Neural cell (in vitro differentiated cells): ENCODE measurements at regions not wholly inside any gene's neighbourhood (a gene's known extent, or its start where the extent isn't known, plus 50 kb on each side); places are given as distances from the start of the nearest gene placed in this dataset.

Experiments
- H2AFZ ChIP-seq: fragments of 200-600, 300-800 bp; sonication (generic), shearing (Covaris generic); 2 replicates; pipeline ENCODE4 v1.6.0; 2014; ENCODE audit warnings: low read depth, mild to moderate bottlenecking, antibody characterized with exemption, low read length, moderate library complexity
- H3F3A ChIP-seq: fragments of 200-600 bp; shearing (Covaris generic); 2 replicates; pipeline ENCODE4 v1.6.1; 2016; ENCODE audit warnings: mild to moderate bottlenecking, moderate library complexity, mixed read lengths, antibody characterized with exemption, low read length; ENCODE audit not compliant: insufficient read depth, poor library complexity, severe bottlenecking
- H3K27ac ChIP-seq: fragments of 200-600, 300-800 bp; sonication (generic), shearing (Covaris generic); 2 replicates; pipeline ENCODE4 v1.5.1; 2014; ENCODE audit warnings: mild to moderate bottlenecking, low read length, moderate library complexity
- H3K27me3 ChIP-seq: fragments of 300-800, 200-600 bp; sonication (generic), shearing (Covaris generic); 2 replicates; pipeline ENCODE4 v1.6.0; 2014; ENCODE audit warnings: mild to moderate bottlenecking, low read depth, low read length, moderate library complexity; ENCODE audit not compliant: insufficient read depth
- H3K36me3 ChIP-seq: fragments of 300-800, 200-600 bp; sonication (generic), shearing (Covaris generic); 2 replicates; pipeline ENCODE4 v1.5.1; 2014; ENCODE audit warnings: mild to moderate bottlenecking, antibody characterized with exemption, low read length, moderate library complexity; ENCODE audit not compliant: insufficient read depth
- H3K4me2 ChIP-seq: fragments of 300-800, 200-600 bp; sonication (generic), shearing (Covaris generic); 2 replicates; pipeline ENCODE4 v1.6.0; 2014; ENCODE audit warnings: mild to moderate bottlenecking, low read length
- H3K4me3 ChIP-seq: fragments of 300-800, 200-600 bp; sonication (generic), shearing (Covaris generic); 2 replicates; pipeline ENCODE4 v1.5.1; 2014; ENCODE audit warnings: mild to moderate bottlenecking, low read length, moderate library complexity
- H3K79me2 ChIP-seq: fragments of 200-600 bp; shearing (Covaris generic); replicated peaks from 2 replicates; pipeline ENCODE4 v1.6.0; 2014; ENCODE audit warnings: mild to moderate bottlenecking, low read length, moderate library complexity; ENCODE audit not compliant: insufficient read depth
- H3K9ac ChIP-seq: fragments of 300-800, 200-600 bp; sonication (generic), shearing (Covaris generic); 2 replicates; pipeline ENCODE4 v1.6.1; 2016; ENCODE audit warnings: mild to moderate bottlenecking, low read length, mixed read lengths
- H3K9me2 ChIP-seq: fragments of 200-600 bp; shearing (Covaris generic); 2 replicates; pipeline ENCODE4 v1.6.1; 2016; ENCODE audit warnings: mild to moderate bottlenecking, low read length, mixed read lengths; ENCODE audit not compliant: insufficient read depth
- H3K9me3 ChIP-seq: fragments of 200-600, 300-800 bp; sonication (generic), shearing (Covaris generic); 2 replicates; pipeline ENCODE4 v1.6.1; 2016; ENCODE audit warnings: mild to moderate bottlenecking, mixed run types, low read length, moderate library complexity, mixed read lengths
- H4K20me1 ChIP-seq: fragments of 200-600 bp; shearing (Covaris generic); 2 replicates; pipeline ENCODE4 v1.6.1; 2016; ENCODE audit warnings: mild to moderate bottlenecking, mixed run types; ENCODE audit not compliant: insufficient read depth
- CTCF ChIP-seq: fragments of 450-650 bp; IDR thresholded peaks from 2 replicates; pipeline ENCODE4 v1.5.1; 2014; ENCODE audit warnings: antibody characterized with exemption, mild to moderate bottlenecking, moderate library complexity; ENCODE audit not compliant: poor library complexity, severe bottlenecking
- EP300 ChIP-seq: fragments of 450-650 bp; conservative IDR thresholded peaks from 2 replicates; pipeline ENCODE4 v1.6.1; 2014; ENCODE audit warnings: antibody characterized with exemption, mild to moderate bottlenecking, moderate library complexity; ENCODE audit not compliant: poor library complexity, severe bottlenecking
- EZH2 ChIP-seq: fragments of 200-600, 300-800 bp; shearing (Covaris generic), sonication (generic); IDR thresholded peaks from 2 replicates; pipeline ENCODE4 v1.6.1; 2014; ENCODE audit warnings: antibody characterized with exemption, low read length, borderline replicate concordance, mild to moderate bottlenecking; ENCODE audit not compliant: insufficient read depth, poor library complexity, severe bottlenecking
- MXI1 ChIP-seq: fragments of 450-650 bp; conservative IDR thresholded peaks from 2 replicates; pipeline ENCODE4 v1.6.1; 2014; ENCODE audit warnings: antibody characterized with exemption, mild to moderate bottlenecking; ENCODE audit not compliant: poor library complexity, severe bottlenecking
- POLR2AphosphoS5 ChIP-seq: IDR thresholded peaks from 2 replicates; pipeline ENCODE4 v1.6.1; 2012
- RAD21 ChIP-seq: fragments of 450-650 bp; conservative IDR thresholded peaks from 2 replicates; pipeline ENCODE4 v1.6.1; 2014; ENCODE audit warnings: antibody characterized with exemption, mild to moderate bottlenecking, moderate library complexity
- REST ChIP-seq: IDR thresholded peaks from 2 replicates; pipeline ENCODE4 v1.6.1; 2012; ENCODE audit warnings: borderline replicate concordance
- SMC3 ChIP-seq: fragments of 450-650 bp; conservative IDR thresholded peaks from 2 replicates; pipeline ENCODE4 v1.6.1; 2014; ENCODE audit warnings: antibody characterized with exemption, mild to moderate bottlenecking, moderate library complexity; ENCODE audit not compliant: poor library complexity
- TAF1 ChIP-seq: IDR thresholded peaks from 2 replicates; pipeline ENCODE4 v1.6.1; 2012; ENCODE audit warnings: low read depth

- no peak for TF ChIP-seq EZH2
- TF ChIP-seq EP300: no peak
- TF ChIP-seq TAF1: no peak
- TF ChIP-seq CTCF: no peak
- TF ChIP-seq SMC3: no peak
- no peak for TF ChIP-seq REST
- TF ChIP-seq RAD21: no peak
- TF ChIP-seq MXI1: no peak
- TF ChIP-seq POLR2AphosphoS5: no peak
These were observed 197.5 kb downstream of the TUSC1 start for GRCh38 chr9:25480696-25481095.

GRCh38 chr9:25472681-25473080 is 205.6 kb downstream of the TUSC1 start:
- no peak overlapping the region for H3K27ac ChIP-seq
- no peak overlapping the region for H3K9ac ChIP-seq
- H3K4me3 ChIP-seq: no peak overlapping the region
- no peaks in the 10 kb centered on the region for H3K79me2 ChIP-seq
- no peaks in the 10 kb centered on the region for H3K36me3 ChIP-seq
- H2AFZ ChIP-seq: no peak overlapping the region
- H3K27me3 ChIP-seq: no peaks in the 10 kb centered on the region
- H3F3A ChIP-seq: no peaks in the 10 kb centered on the region
- TF ChIP-seq SMC3 (no peak), TAF1 (no peak), EZH2 (no peak), POLR2AphosphoS5 (no peak), EP300 (no peak), CTCF (no peak)
- no peak overlapping the region for H3K4me2 ChIP-seq
- H4K20me1 ChIP-seq: no peaks in the 10 kb centered on the region
- no peaks in the 10 kb centered on the region for H3K9me3 ChIP-seq
- H3K9me2 ChIP-seq: no peaks in the 10 kb centered on the region

More at GRCh38 chr9:25480696-25481095, 197.5 kb downstream of the TUSC1 start:
- H3F3A ChIP-seq: no peaks in the 10 kb centered on the region
- no peak overlapping the region for H2AFZ ChIP-seq
- no peaks in the 10 kb centered on the region for H3K79me2 ChIP-seq
- H3K4me2 ChIP-seq: no peak overlapping the region
- no peaks in the 10 kb centered on the region for H3K27me3 ChIP-seq
- H3K9me2 ChIP-seq: no peaks in the 10 kb centered on the region
- H3K36me3 ChIP-seq: no peaks in the 10 kb centered on the region
- H3K4me3 ChIP-seq: no peak overlapping the region
- H3K9ac ChIP-seq: no peak overlapping the region
- H4K20me1 ChIP-seq: no peaks in the 10 kb centered on the region
- H3K9me3 ChIP-seq: no peaks in the 10 kb centered on the region
- H3K27ac ChIP-seq: no peak overlapping the region
